ENCODE measurements at regions not wholly inside any gene's neighbourhood (a gene's known extent, or its start where the extent isn't known, plus 50 kb on each side); places are given as distances from the start of the nearest gene placed in this dataset.

DNA sequence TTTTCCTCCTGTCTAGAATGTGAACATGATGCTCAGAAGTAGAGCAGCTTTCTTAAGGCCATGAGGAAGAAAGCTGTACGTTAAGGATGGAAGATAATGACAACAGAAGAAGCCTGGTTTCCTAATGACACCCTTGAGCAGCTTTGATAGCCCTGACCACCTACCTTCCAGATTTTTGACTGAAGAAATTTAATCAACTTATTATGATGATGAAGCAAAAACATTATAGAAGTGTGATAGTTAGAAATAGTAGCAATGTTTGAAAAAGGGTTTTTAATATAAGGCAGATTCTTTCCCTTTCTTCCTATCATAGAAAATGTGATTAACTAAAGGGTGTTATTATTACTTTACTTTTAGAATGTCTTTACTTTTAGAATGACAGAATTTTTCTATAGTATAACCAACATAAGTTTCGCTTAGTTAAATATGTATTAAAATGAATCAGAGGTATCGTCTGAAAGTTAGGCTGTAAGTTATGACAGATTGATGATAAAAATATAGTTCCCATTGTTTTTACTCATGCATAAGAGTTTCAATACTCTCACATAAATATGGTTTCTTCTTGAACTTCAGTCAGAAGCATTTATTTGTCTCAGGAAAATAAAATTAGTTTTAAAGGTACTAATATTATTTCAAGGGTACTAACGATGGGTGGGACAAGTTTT lies 50.1 kb upstream of the PPFIA2 start:
- peaks cover 1% of the 10 kb centered on the region for H3K27me3 Mint-ChIP-seq (ENCODE audit: insufficient read depth)
- no peak overlapping the region for H3K9ac ChIP-seq (ENCODE audit: extremely low read depth, low read length, poor library complexity, severe bottlenecking)
- no peak overlapping the region for H3K4me3 ChIP-seq (ENCODE audit: low read length)
- peaks cover 5% of the 10 kb centered on the region for H3K4me1 ChIP-seq (ENCODE audit: control insufficient read depth, insufficient read depth, low read length)
- H3K36me3 Mint-ChIP-seq (ENCODE audit: low read depth) = peaks cover 3% of the 10 kb centered on the region
- WGBS, 2 experiments (ENCODE audit: insufficient coverage in 1 of 2, insufficient read length in 1 of 2) = 80 to 100% methylated on average over 1 to 3 of the region's 4 CpGs
- H3K36me3 ChIP-seq (ENCODE audit: control insufficient read depth, insufficient read depth, low read length) = no peaks in the 10 kb centered on the region
- TF ChIP-seq, protein P1, sequence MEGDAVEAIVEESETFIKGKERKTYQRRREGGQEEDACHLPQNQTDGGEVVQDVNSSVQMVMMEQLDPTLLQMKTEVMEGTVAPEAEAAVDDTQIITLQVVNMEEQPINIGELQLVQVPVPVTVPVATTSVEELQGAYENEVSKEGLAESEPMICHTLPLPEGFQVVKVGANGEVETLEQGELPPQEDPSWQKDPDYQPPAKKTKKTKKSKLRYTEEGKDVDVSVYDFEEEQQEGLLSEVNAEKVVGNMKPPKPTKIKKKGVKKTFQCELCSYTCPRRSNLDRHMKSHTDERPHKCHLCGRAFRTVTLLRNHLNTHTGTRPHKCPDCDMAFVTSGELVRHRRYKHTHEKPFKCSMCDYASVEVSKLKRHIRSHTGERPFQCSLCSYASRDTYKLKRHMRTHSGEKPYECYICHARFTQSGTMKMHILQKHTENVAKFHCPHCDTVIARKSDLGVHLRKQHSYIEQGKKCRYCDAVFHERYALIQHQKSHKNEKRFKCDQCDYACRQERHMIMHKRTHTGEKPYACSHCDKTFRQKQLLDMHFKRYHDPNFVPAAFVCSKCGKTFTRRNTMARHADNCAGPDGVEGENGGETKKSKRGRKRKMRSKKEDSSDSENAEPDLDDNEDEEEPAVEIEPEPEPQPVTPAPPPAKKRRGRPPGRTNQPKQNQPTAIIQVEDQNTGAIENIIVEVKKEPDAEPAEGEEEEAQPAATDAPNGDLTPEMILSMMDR (conservative IDR thresholded peaks at IDR 0.05) = no peak
- no peaks in the 10 kb centered on the region for H3K27me3 ChIP-seq (ENCODE audit: control insufficient read depth, insufficient read depth, low read length, poor library complexity, severe bottlenecking)
- peaks cover 7% of the 10 kb centered on the region for H3K4me1 Mint-ChIP-seq
- no peak overlapping the region for H3K27ac Mint-ChIP-seq
- H3K4me3 Mint-ChIP-seq = no peak overlapping the region
- peaks cover 12% of the 10 kb centered on the region for H3K9me3 Mint-ChIP-seq
- no peak for DNase-seq
- H3K9me3 ChIP-seq (ENCODE audit: control insufficient read depth, low read length) = no peaks in the 10 kb centered on the region
- H3K27ac ChIP-seq (ENCODE audit: low read depth, low read length) = no peak overlapping the region
